CD4-positive, alpha-beta T cell (primary cell): ENCODE measurements at regions not wholly inside any gene's neighbourhood (a gene's known extent, or its start where the extent isn't known, plus 50 kb on each side); places are given as distances from the start of the nearest gene placed in this dataset.

ENCODE experiments used
- ATAC-seq: fragments of 200-7000 bp; cut with Tn5 transposase; one replicate; pipeline ENCODE4 v1.10.0; 2022; ENCODE audit warnings: mild to moderate bottlenecking; ENCODE audit not compliant: poor library complexity
- CTCF ChIA-PET: fragments of 350-600 bp; sonication (Branson Sonifier 250); formaldehyde crosslinking; loops from one replicate; lab custom pipeline; 2021; ENCODE audit warnings: antibody characterized with exemption, inconsistent platforms; lab: Charles Lee
- POLR2A ChIA-PET: fragments of 350-600 bp; sonication (Branson Sonifier 250); formaldehyde crosslinking; loops from one replicate; lab custom pipeline; 2021; ENCODE audit warnings: antibody characterized with exemption, inconsistent platforms; lab: Charles Lee
- DNase-seq, 14 experiments: peaks; one replicate each; pipeline ENCODE4 v3.0.0-alpha.2; 2013 to 2020; ENCODE audit warnings: mixed read lengths in 2 of 14
- H3K27ac ChIP-seq, 2 donors: one replicate each; pipeline versions ENCODE4 v1.5.1 to v1.7.0; 2013; ENCODE audit warnings: low read length in 2 of 2, low read depth in 1 of 2, mild to moderate bottlenecking in 1 of 2
- H3K27me3 ChIP-seq, 2 experiments: 1 replicate in 1 of 2; 2 replicates in 1 of 2; pipeline versions ENCODE4 v1.6.1 to v1.7.0; 2013; ENCODE audit warnings: low read length in 2 of 2, control low read depth in 1 of 2, mild to moderate bottlenecking in 1 of 2, moderate library complexity in 1 of 2; ENCODE audit not compliant: insufficient read depth in 2 of 2, control insufficient read depth in 1 of 2
- H3K36me3 ChIP-seq: one replicate; pipeline ENCODE4 v1.6.1; 2013; ENCODE audit warnings: low read length, control low read depth; ENCODE audit not compliant: insufficient read depth
- H3K4me1 ChIP-seq: one replicate; pipeline ENCODE4 v1.6.1; 2013; ENCODE audit warnings: low read length, control low read depth; ENCODE audit not compliant: insufficient read depth
- H3K4me3 ChIP-seq: one replicate; pipeline ENCODE4 v1.5.1; 2013; ENCODE audit warnings: mild to moderate bottlenecking, low read length, moderate library complexity
- H3K9me3 ChIP-seq, 2 experiments: 1 replicate in 1 of 2; 2 replicates in 1 of 2; pipeline versions ENCODE4 v1.6.1 to v1.7.0; 2013; ENCODE audit warnings: low read length in 2 of 2, mild to moderate bottlenecking in 2 of 2, control low read depth in 1 of 2, moderate library complexity in 1 of 2; ENCODE audit not compliant: control insufficient read depth in 1 of 2, insufficient read depth in 1 of 2
- H3K27ac Mint-ChIP-seq: one replicate; pipeline ENCODE4 v1.8.0; 2020; ENCODE audit warnings: mixed read lengths
- H3K27me3 Mint-ChIP-seq: one replicate; pipeline ENCODE4 v1.8.0; 2021; ENCODE audit warnings: mixed read lengths
- H3K36me3 Mint-ChIP-seq: one replicate; pipeline ENCODE4 v1.8.0; 2021; ENCODE audit warnings: low read depth, mixed read lengths
- H3K4me1 Mint-ChIP-seq: one replicate; pipeline ENCODE4 v1.8.0; 2021; ENCODE audit warnings: low read depth, mixed read lengths
- H3K4me3 Mint-ChIP-seq: one replicate; pipeline ENCODE4 v1.8.0; 2020; ENCODE audit warnings: mild to moderate bottlenecking, mixed read lengths
- H3K9me3 Mint-ChIP-seq: one replicate; pipeline ENCODE4 v1.8.0; 2020; ENCODE audit warnings: mixed read lengths
- CTCF ChIP-seq: fragments of 200-600 bp; IDR thresholded peaks from one replicate; pipeline ENCODE4 v1.8.0; 2022; ENCODE audit warnings: antibody characterized with exemption, mild to moderate bottlenecking
- intact Hi-C, 2 experiments: fragments of 100-400 bp; cut with DNase I in 1 of 2; cut with micrococcal nuclease in 1 of 2; formaldehyde crosslinking; loops; one replicate each; pipeline versions ENCODE4 v1.15.1 to v1.9.0; 2023 to 2025; cut with DNase I, micrococcal nuclease

DNA sequence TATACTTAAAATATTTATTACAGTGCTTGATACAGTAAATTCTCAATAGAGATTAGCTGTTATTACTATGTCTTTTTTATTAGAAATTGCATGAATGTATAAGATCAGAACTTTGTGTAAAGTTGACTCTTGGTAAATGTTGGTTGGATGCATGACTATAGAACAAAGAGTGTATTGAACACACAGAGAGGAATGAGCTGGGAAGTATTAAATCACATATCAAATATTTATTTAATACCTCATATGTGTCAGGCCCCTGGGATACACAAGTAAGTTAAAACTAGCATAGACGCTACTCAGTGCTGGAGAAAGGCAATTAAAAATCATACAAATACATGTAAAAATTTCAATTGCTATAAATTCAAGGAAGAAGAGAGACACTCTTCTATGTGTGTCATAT lies 550.7 kb upstream of the TLE4 start:
- TF ChIP-seq CTCF, result no peak
- no peak for DNase-seq
- ChIA-PET CTCF (no interaction called here), POLR2A (interaction anchor here (0.6 kb wide), 1 partner anchor 295 kb away, joined by 3 read pairs; no protein-coding TSS in a partner anchor)
- no peaks in the 10 kb centered on the region for H3K4me1 ChIP-seq
- Mint-ChIP-seq H3K27me3 (no peaks in the 10 kb centered on the region), H3K4me3 (no peak overlapping the region), H3K36me3 (no peaks in the 10 kb centered on the region), H3K27ac (no peak overlapping the region), H3K9me3 (peaks cover 3% of the 10 kb centered on the region), H3K4me1 (no peaks in the 10 kb centered on the region)
- H3K27ac ChIP-seq, result no peak overlapping the region
- H3K36me3 ChIP-seq, result no peaks in the 10 kb centered on the region
- ATAC-seq, result no peak
- intact Hi-C loops, result no loop called here
- H3K4me3 ChIP-seq, result no peak overlapping the region
- no peaks in the 10 kb centered on the region for H3K27me3 ChIP-seq
- H3K9me3 ChIP-seq, result no peaks in the 10 kb centered on the region

- Histone ChIP-seq H3K4me1 (no peaks in the 10 kb centered on the region), H3K27ac (no peak overlapping the region), H3K27me3 (no peaks in the 10 kb centered on the region), H3K4me3 (no peak overlapping the region), H3K9me3 (no peaks in the 10 kb centered on the region), H3K36me3 (no peaks in the 10 kb centered on the region)
- ChIA-PET POLR2A (no interaction called here), CTCF (no interaction called here)
- Mint-ChIP-seq H3K27me3 (no peaks in the 10 kb centered on the region), H3K4me1 (no peaks in the 10 kb centered on the region), H3K27ac (no peak overlapping the region), H3K36me3 (no peaks in the 10 kb centered on the region), H3K9me3 (no peaks in the 10 kb centered on the region), H3K4me3 (no peak overlapping the region)
- DNase-seq (no peak), ATAC-seq (no peak)
- intact Hi-C loops, result no loop called here
- TF ChIP-seq CTCF, result no peak
Measured at GRCh38 chr9:79023134-79023580, 548.6 kb upstream of the TLE4 start.

DNA sequence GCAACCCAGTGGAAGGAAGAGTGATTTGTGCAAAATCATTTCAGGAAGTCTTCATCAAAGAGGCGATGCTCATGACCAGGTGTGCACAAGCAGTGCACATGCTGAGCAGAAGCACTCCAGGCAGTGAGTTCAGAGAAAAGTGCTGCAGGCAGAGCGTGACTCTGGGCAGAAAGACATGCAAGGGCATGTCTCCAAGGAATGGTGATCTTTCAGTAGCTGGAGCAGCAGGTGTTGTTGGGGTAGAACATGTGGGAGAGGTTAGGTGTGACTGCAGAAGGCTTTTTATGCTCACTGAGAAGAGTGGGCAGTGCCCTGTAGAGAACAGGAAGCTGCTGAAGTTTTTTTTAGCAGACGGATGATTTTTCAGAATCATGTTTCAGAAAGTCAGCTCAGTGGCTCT lies 545.4 kb upstream of the TLE4 start:
- intact Hi-C loops, result no loop called here
- POLR2A ChIA-PET, result no interaction called here

More for the DNA sequence above, 545.4 kb upstream of the TLE4 start:
- Histone ChIP-seq H3K4me3 (no peak overlapping the region), H3K36me3 (no peaks in the 10 kb centered on the region), H3K9me3 (no peaks in the 10 kb centered on the region), H3K27me3 (no peaks in the 10 kb centered on the region), H3K4me1 (no peaks in the 10 kb centered on the region), H3K27ac (no peak overlapping the region)
- H3K4me1 Mint-ChIP-seq, result no peaks in the 10 kb centered on the region
- ATAC-seq (no peak), DNase-seq (no peak)
- H3K9me3 Mint-ChIP-seq, result no peaks in the 10 kb centered on the region
- H3K4me3 Mint-ChIP-seq, result no peak overlapping the region
- H3K27ac Mint-ChIP-seq, result no peak overlapping the region
- no peaks in the 10 kb centered on the region for H3K36me3 Mint-ChIP-seq
- H3K27me3 Mint-ChIP-seq, result no peaks in the 10 kb centered on the region
- CTCF ChIA-PET, result no interaction called here
- no peak for TF ChIP-seq CTCF
